H1 (cell line): ENCODE measurements at regions not wholly inside any gene's neighbourhood (a gene's known extent, or its start where the extent isn't known, plus 50 kb on each side); places are given as distances from the start of the nearest gene placed in this dataset.

Experiments
- CTCF ChIA-PET: fragments of 300-600 bp; sonication (Branson Sonifier 250); formaldehyde crosslinking; loops from one replicate; lab custom pipeline; 2021; ENCODE audit not compliant: partially characterized antibody; lab: Charles Lee
- POLR2A ChIA-PET: fragments of 300-600 bp; sonication (Branson Sonifier 250); formaldehyde crosslinking; loops from one replicate; lab custom pipeline; 2021; ENCODE audit warnings: inconsistent platforms; ENCODE audit not compliant: partially characterized antibody; lab: Charles Lee
- DNase-seq, 2 experiments: peaks; one replicate each; pipeline versions ENCODE4 v3.0.0 to v3.0.0-alpha.2; 2010 to 2022; ENCODE audit warnings: low spot score in 2 of 2, low read depth in 1 of 2, mixed read lengths in 1 of 2
- FAIRE-seq: peaks from 2 replicates; lab custom pipeline; 2011; peaks lifted over from hg19 to GRCh38; lab: Jason Lieb, UNC
- H2AFZ ChIP-seq: 2 replicates; pipeline ENCODE4 v1.8.1; 2012; ENCODE audit warnings: low read length, inconsistent platforms
- H2AK5ac ChIP-seq: 2 replicates; pipeline ENCODE4 v1.6.1; 2013; ENCODE audit warnings: low read depth, low read length
- H2BK120ac ChIP-seq: replicated peaks from 2 replicates; pipeline ENCODE3; 2013; ENCODE audit warnings: low read depth, low read length, inconsistent platforms
- H2BK12ac ChIP-seq: 2 replicates; pipeline ENCODE4 v1.6.1; 2013; ENCODE audit warnings: low read depth, low read length
- H2BK15ac ChIP-seq: 2 replicates; pipeline ENCODE4 v1.6.1; 2013; ENCODE audit warnings: low read length
- H2BK20ac ChIP-seq: 2 replicates; pipeline ENCODE4 v1.6.1; 2013; ENCODE audit warnings: low read length
- H2BK5ac ChIP-seq: 2 replicates; pipeline ENCODE4 v1.6.1; 2013; ENCODE audit warnings: low read depth, low read length
- H3K14ac ChIP-seq: 2 replicates; pipeline ENCODE4 v1.6.1; 2013; ENCODE audit warnings: inconsistent platforms; ENCODE audit not compliant: insufficient read length
- H3K18ac ChIP-seq: 2 replicates; pipeline ENCODE4 v1.6.1; 2013; ENCODE audit warnings: low read length; ENCODE audit errors: extremely low read depth
- H3K23ac ChIP-seq: 2 replicates; pipeline ENCODE4 v1.6.1; 2013; ENCODE audit warnings: inconsistent platforms; ENCODE audit not compliant: insufficient read length
- H3K23me2 ChIP-seq: 2 replicates; pipeline ENCODE4 v1.6.1; 2013; ENCODE audit warnings: low read depth, low read length
- H3K27ac ChIP-seq: 2 replicates; pipeline ENCODE4 v1.6.1; 2011; ENCODE audit warnings: low read depth, low read length, inconsistent platforms
- H3K27me3 ChIP-seq, 4 experiments: replicated peaks in 1 of 4; 1 replicate in 1 of 4; 2 replicates in 3 of 4; pipeline versions ENCODE4 v1.6.1 to v1.8.1; 2011 to 2013; ENCODE audit warnings: low read length in 3 of 4, mild to moderate bottlenecking in 3 of 4, inconsistent platforms in 2 of 4, mixed read lengths in 2 of 4, moderate library complexity in 1 of 4; ENCODE audit not compliant: control insufficient read depth in 3 of 4, insufficient read depth in 3 of 4; ENCODE audit errors: extremely low read depth in 1 of 4
- H3K36me3 ChIP-seq, 4 experiments: 2 replicates each; pipeline versions ENCODE4 v1.6.1 to v1.8.1; 2011 to 2013; ENCODE audit warnings: mild to moderate bottlenecking in 4 of 4, low read length in 3 of 4, moderate library complexity in 2 of 4, control low read depth in 1 of 4, inconsistent platforms in 1 of 4; ENCODE audit not compliant: insufficient read depth in 4 of 4, control insufficient read depth in 2 of 4
- H3K4ac ChIP-seq: replicated peaks from 2 replicates; pipeline ENCODE3; 2013; ENCODE audit warnings: low read length, low read depth, mixed read lengths, inconsistent platforms; ENCODE audit not compliant: insufficient read length
- H3K4me1 ChIP-seq, 4 experiments: replicated peaks in 1 of 4; 1 replicate in 1 of 4; 2 replicates in 3 of 4; pipeline versions ENCODE4 v1.6.1 to v1.8.1; 2011 to 2013; ENCODE audit warnings: low read length in 3 of 4, inconsistent platforms in 2 of 4, mixed read lengths in 1 of 4; ENCODE audit not compliant: insufficient read depth in 4 of 4, control insufficient read depth in 3 of 4
- H3K4me2 ChIP-seq, 2 experiments: 2 replicates each; pipeline versions ENCODE4 v1.6.1 to v1.8.1; 2011 to 2013; ENCODE audit warnings: low read depth in 2 of 2, low read length in 2 of 2, control low read depth in 1 of 2, inconsistent platforms in 1 of 2, mild to moderate bottlenecking in 1 of 2; ENCODE audit not compliant: insufficient read depth in 1 of 2
- H3K4me3 ChIP-seq, 4 experiments: fragments of 200-600, 300-600 bp in 1 of 4; sonication (generic), shearing (Covaris generic), sonication (Bioruptor Twin) in 1 of 4; 2 replicates each; pipeline versions ENCODE4 v1.5.1 to v1.8.1; 2011 to 2016; ENCODE audit warnings: low read length in 4 of 4, low read depth in 3 of 4, control low read depth in 2 of 4, inconsistent platforms in 2 of 4, mild to moderate bottlenecking in 2 of 4, mixed read lengths in 1 of 4, moderate library complexity in 1 of 4; ENCODE audit not compliant: insufficient read depth in 2 of 4; ENCODE audit errors: extremely low read depth in 1 of 4
- H3K56ac ChIP-seq: replicated peaks from 2 replicates; pipeline ENCODE3; 2013; ENCODE audit warnings: low read depth, mild to moderate bottlenecking, mixed read lengths, low read length, inconsistent platforms; ENCODE audit not compliant: insufficient read length
- H3K79me1 ChIP-seq: 2 replicates; pipeline ENCODE4 v1.6.1; 2013; ENCODE audit warnings: low read depth, low read length, control low read depth
- H3K79me2 ChIP-seq, 2 experiments: 2 replicates each; pipeline versions ENCODE4 v1.6.1 to v1.8.1; 2012 to 2013; ENCODE audit warnings: low read length in 2 of 2, mild to moderate bottlenecking in 2 of 2, inconsistent platforms in 1 of 2; ENCODE audit not compliant: insufficient read depth in 2 of 2, control insufficient read depth in 1 of 2
- H3K9ac ChIP-seq, 4 experiments: replicated peaks in 1 of 4; 1 replicate in 1 of 4; 2 replicates in 3 of 4; pipeline versions ENCODE4 v1.6.1 to v1.8.1; 2011 to 2013; ENCODE audit warnings: low read depth in 3 of 4, low read length in 3 of 4, control low read depth in 2 of 4, mild to moderate bottlenecking in 2 of 4, moderate library complexity in 2 of 4, inconsistent platforms in 1 of 4; ENCODE audit errors: extremely low read depth in 1 of 4
- H3K9me3 ChIP-seq, 2 experiments: 2 replicates each; pipeline versions ENCODE4 v1.6.1 to v1.8.1; 2012 to 2013; ENCODE audit warnings: mild to moderate bottlenecking in 2 of 2, moderate library complexity in 2 of 2, control low read depth in 1 of 2, inconsistent platforms in 1 of 2, low read depth in 1 of 2, low read length in 1 of 2, mixed read lengths in 1 of 2; ENCODE audit not compliant: insufficient read depth in 2 of 2
- H4K20me1 ChIP-seq, 2 experiments: replicated peaks in 1 of 2; 2 replicates each; pipeline versions ENCODE3 to v1.8.1; 2011 to 2013; ENCODE audit warnings: inconsistent platforms in 2 of 2, low read length in 2 of 2, mild to moderate bottlenecking in 1 of 2; ENCODE audit not compliant: insufficient read depth in 2 of 2, control insufficient read depth in 1 of 2
- H4K5ac ChIP-seq: 2 replicates; pipeline ENCODE4 v1.6.1; 2013; ENCODE audit warnings: low read length, low read depth, mixed read lengths, inconsistent platforms; ENCODE audit not compliant: insufficient read length
- H4K8ac ChIP-seq: 2 replicates; pipeline ENCODE4 v1.8.0; 2013; ENCODE audit warnings: mild to moderate bottlenecking, moderate library complexity, low read length, inconsistent platforms; ENCODE audit not compliant: insufficient read depth; ENCODE audit errors: extremely low read depth
- H4K91ac ChIP-seq: replicated peaks from 2 replicates; pipeline ENCODE3; 2013; ENCODE audit warnings: low read length, mixed read lengths, inconsistent platforms; ENCODE audit not compliant: insufficient read length
- CBX5 ChIP-seq: fragments of 300-800, 300-1000 bp; sonication (generic); IDR thresholded peaks from 2 replicates; pipeline ENCODE4 v1.7.1; 2016; ENCODE audit warnings: antibody characterized with exemption, low read length, low read depth
- RXRA ChIP-seq: IDR thresholded peaks from 2 replicates; pipeline ENCODE4 v1.6.1; 2011; ENCODE audit warnings: low read depth, mild to moderate bottlenecking, low read length, moderate library complexity; ENCODE audit not compliant: insufficient read depth
- SIRT6 ChIP-seq: IDR thresholded peaks from one replicate; pipeline ENCODE4 v1.7.1; 2012; ENCODE audit warnings: low read length, inconsistent platforms
- TAF7 ChIP-seq: optimal IDR thresholded peaks from 2 replicates; pipeline ENCODE3; 2011; ENCODE audit warnings: low read depth, mild to moderate bottlenecking, inconsistent platforms, low read length, moderate library complexity, borderline replicate concordance
- TCF12 ChIP-seq: IDR thresholded peaks from 2 replicates; pipeline ENCODE4 v1.6.1; 2011; ENCODE audit warnings: low read depth, mild to moderate bottlenecking, low read length
- WGBS, 2 experiments: shearing (Covaris generic) in 1 of 2; methylation state at CpG; one replicate each; pipeline versions ENCODE4 v1.1.6 to v1.1.7; 2013 to 2015; ENCODE audit warnings: low lambda C conversion rate in 2 of 2, mixed read lengths in 2 of 2, inconsistent platforms in 1 of 2, low coverage in 1 of 2, missing lambda C conversion rate in 1 of 2; ENCODE audit not compliant: insufficient replicate concordance in 2 of 2, insufficient coverage in 1 of 2, insufficient read length in 1 of 2; ENCODE audit errors: extremely low coverage in 1 of 2, missing lambda C conversion rate in 1 of 2; 5-methylcytosine and 5-hydroxymethylcytosine counted together
- TF ChIP-seq, protein P1 (sequence below): IDR thresholded peaks from 2 replicates; pipeline ENCODE4 v1.6.1; 2011; ENCODE audit warnings: low read length, improper control_type of control experiment
- TF ChIP-seq, protein P2 (sequence below), 3 experiments: IDR thresholded peaks; 1 replicate in 2 of 3; 2 replicates in 1 of 3; pipeline versions ENCODE4 v1.5.1 to v1.6.1; 2011; ENCODE audit warnings: low read length in 3 of 3, mild to moderate bottlenecking in 3 of 3, inconsistent platforms in 2 of 3, low read depth in 1 of 3, moderate library complexity in 1 of 3; ENCODE audit not compliant: insufficient read depth in 1 of 3; ENCODE audit errors: control extremely low read depth in 1 of 3
- TF ChIP-seq, protein P3 (sequence below): IDR thresholded peaks from 2 replicates; pipeline ENCODE4 v1.6.1; 2011; ENCODE audit warnings: low read depth, mild to moderate bottlenecking, low read length; ENCODE audit not compliant: insufficient read depth

DNA sequence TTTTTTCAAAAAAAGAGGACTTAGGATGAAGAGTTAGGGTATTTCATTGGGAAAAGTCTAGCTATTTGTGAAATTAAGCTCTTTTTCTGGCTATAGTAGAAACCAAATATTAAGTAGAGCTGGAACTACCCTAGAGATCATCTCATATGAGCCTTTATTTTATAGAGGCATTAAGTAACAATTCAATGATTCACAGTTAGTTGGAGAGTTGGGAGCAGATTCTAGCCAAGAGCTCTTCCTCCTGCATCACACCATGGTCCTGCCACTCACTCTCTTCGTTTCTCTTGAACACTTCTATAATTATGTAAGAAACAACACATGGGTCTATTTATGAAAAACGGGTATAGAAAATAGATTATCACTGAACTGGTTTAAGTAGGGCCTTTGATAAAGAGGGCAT is 76.1 kb upstream of the ANK3 start:
- Histone ChIP-seq H3K79me2 (no peaks in the 10 kb centered on the region), H3K18ac (no peak overlapping the region), H4K20me1 (no peaks in the 10 kb centered on the region), H3K36me3 (no peaks in the 10 kb centered on the region), H2AFZ (no peak overlapping the region), H3K9me3 (no peaks in the 10 kb centered on the region), H3K14ac (no peak overlapping the region), H2BK12ac (no peak overlapping the region), H3K23ac (no peak overlapping the region), H3K23me2 (no peaks in the 10 kb centered on the region), H4K5ac (no peak overlapping the region), H2AK5ac (no peak overlapping the region), H3K4me2 (no peak overlapping the region), H2BK15ac (no peak overlapping the region), H4K91ac (no peak overlapping the region), H2BK20ac (no peak overlapping the region), H4K8ac (no peak overlapping the region), H3K27ac (no peak overlapping the region), H2BK120ac (no peak overlapping the region), H3K9ac (no peak overlapping the region), H3K4me1 (peaks cover 0 to 4% (median 0%) of the 10 kb centered on the region in 4 experiments; a peak in 1 of 7 replicates), H3K56ac (no peak overlapping the region), H3K4ac (no peak overlapping the region), H2BK5ac (no peak overlapping the region), H3K4me3 (no peak overlapping the region), H3K79me1 (no peaks in the 10 kb centered on the region), H3K27me3 (no peaks in the 10 kb centered on the region)
- CTCF ChIA-PET = interaction anchor here (0.5 to 2.4 kb wide), 9 partner anchors 9 to 1690 kb away, joined by 3 to 10 read pairs (median 4); no protein-coding TSS in a partner anchor
- FAIRE-seq = no peak
- 78% methylated on average over 2 of the region's 2 CpGs; no CpG with 5 or more reads in 1 of the 2 experiments for WGBS, 2 experiments
- DNase-seq = no peak
- POLR2A ChIA-PET = interaction anchor here (1.7 kb wide), 1 partner anchor 312 kb away, joined by 3 read pairs; the partner anchor contains the start of gene CDK1
- TF ChIP-seq TCF12 (no peak), SIRT6 (no peak), CBX5 (no peak), TAF7 (no peak), RXRA (no peak)
- TF ChIP-seq, protein P1, sequence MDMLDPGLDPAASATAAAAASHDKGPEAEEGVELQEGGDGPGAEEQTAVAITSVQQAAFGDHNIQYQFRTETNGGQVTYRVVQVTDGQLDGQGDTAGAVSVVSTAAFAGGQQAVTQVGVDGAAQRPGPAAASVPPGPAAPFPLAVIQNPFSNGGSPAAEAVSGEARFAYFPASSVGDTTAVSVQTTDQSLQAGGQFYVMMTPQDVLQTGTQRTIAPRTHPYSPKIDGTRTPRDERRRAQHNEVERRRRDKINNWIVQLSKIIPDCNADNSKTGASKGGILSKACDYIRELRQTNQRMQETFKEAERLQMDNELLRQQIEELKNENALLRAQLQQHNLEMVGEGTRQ = no peak
- TF ChIP-seq, protein P2, sequence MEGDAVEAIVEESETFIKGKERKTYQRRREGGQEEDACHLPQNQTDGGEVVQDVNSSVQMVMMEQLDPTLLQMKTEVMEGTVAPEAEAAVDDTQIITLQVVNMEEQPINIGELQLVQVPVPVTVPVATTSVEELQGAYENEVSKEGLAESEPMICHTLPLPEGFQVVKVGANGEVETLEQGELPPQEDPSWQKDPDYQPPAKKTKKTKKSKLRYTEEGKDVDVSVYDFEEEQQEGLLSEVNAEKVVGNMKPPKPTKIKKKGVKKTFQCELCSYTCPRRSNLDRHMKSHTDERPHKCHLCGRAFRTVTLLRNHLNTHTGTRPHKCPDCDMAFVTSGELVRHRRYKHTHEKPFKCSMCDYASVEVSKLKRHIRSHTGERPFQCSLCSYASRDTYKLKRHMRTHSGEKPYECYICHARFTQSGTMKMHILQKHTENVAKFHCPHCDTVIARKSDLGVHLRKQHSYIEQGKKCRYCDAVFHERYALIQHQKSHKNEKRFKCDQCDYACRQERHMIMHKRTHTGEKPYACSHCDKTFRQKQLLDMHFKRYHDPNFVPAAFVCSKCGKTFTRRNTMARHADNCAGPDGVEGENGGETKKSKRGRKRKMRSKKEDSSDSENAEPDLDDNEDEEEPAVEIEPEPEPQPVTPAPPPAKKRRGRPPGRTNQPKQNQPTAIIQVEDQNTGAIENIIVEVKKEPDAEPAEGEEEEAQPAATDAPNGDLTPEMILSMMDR (IDR thresholded peaks at IDR 0.05; ENCODE audit: control extremely low read depth in 1 of 3, insufficient read depth in 1 of 3, low read depth in 1 of 3, low read length in 3 of 3) = no peak
- TF ChIP-seq, protein P3, sequence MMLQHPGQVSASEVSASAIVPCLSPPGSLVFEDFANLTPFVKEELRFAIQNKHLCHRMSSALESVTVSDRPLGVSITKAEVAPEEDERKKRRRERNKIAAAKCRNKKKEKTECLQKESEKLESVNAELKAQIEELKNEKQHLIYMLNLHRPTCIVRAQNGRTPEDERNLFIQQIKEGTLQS = no peak
